B cell (primary cell): ENCODE measurements at regions not wholly inside any gene's neighbourhood (a gene's known extent, or its start where the extent isn't known, plus 50 kb on each side); places are given as distances from the start of the nearest gene placed in this dataset.

Source experiments
- ATAC-seq: fragments of 200-7000 bp; cut with Tn5 transposase; one replicate; pipeline ENCODE4 v1.10.0; 2021; ENCODE audit warnings: low read depth, mild to moderate bottlenecking, moderate number of reproducible peaks, moderate library complexity
- CTCF ChIA-PET: fragments of 350-600 bp; sonication (Branson Sonifier 250); formaldehyde crosslinking; loops from one replicate; lab custom pipeline; 2021; ENCODE audit warnings: antibody characterized with exemption, inconsistent platforms; lab: Charles Lee
- POLR2A ChIA-PET: fragments of 350-600 bp; sonication (Branson Sonifier 250); formaldehyde crosslinking; loops from one replicate; lab custom pipeline; 2021; ENCODE audit warnings: antibody characterized with exemption; lab: Charles Lee
- DNase-seq: peaks from one replicate; pipeline ENCODE4 v3.0.0; 2013
- H2AFZ ChIP-seq: 2 replicates; pipeline ENCODE4 v1.6.1; 2012; ENCODE audit warnings: mild to moderate bottlenecking, low read depth, low read length; ENCODE audit not compliant: insufficient read depth, poor library complexity, severe bottlenecking
- H3K27ac ChIP-seq, 2 donors: 1 replicate in 1 of 2; 2 replicates in 1 of 2; pipeline ENCODE4 v1.5.1; 2012 to 2013; ENCODE audit warnings: low read length in 2 of 2, mild to moderate bottlenecking in 2 of 2, moderate library complexity in 1 of 2
- H3K27me3 ChIP-seq, 4 experiments: fragments of 200-600 bp in 1 of 4; sonication (generic) in 1 of 4; replicated peaks in 1 of 4; 1 replicate in 2 of 4; 2 replicates in 2 of 4; pipeline versions ENCODE4 v1.6.1 to v1.7.0; 2013 to 2016; ENCODE audit warnings: low read length in 3 of 4, mild to moderate bottlenecking in 2 of 4, mixed read lengths in 1 of 4, moderate library complexity in 1 of 4; ENCODE audit not compliant: insufficient read depth in 4 of 4, control insufficient read depth in 3 of 4; ENCODE audit errors: control extremely low read depth in 1 of 4
- H3K36me3 ChIP-seq, 2 experiments: replicated peaks in 1 of 2; 1 replicate in 1 of 2; 2 replicates in 1 of 2; pipeline versions ENCODE4 v1.6.1 to v1.7.1; 2013; ENCODE audit warnings: low read length in 1 of 2; ENCODE audit not compliant: insufficient read depth in 2 of 2, control insufficient read depth in 1 of 2; ENCODE audit errors: control extremely low read depth in 1 of 2, extremely low read depth in 1 of 2
- H3K4me1 ChIP-seq, 2 donors: fragments of 200-600 bp in 1 of 2; sonication (generic) in 1 of 2; 1 replicate in 1 of 2; 2 replicates in 1 of 2; pipeline versions ENCODE4 v1.5.1 to v1.6.1; 2013 to 2017; ENCODE audit warnings: low read length in 2 of 2; ENCODE audit not compliant: control insufficient read depth in 2 of 2, insufficient read depth in 2 of 2
- H3K4me2 ChIP-seq: replicated peaks from 2 replicates; pipeline ENCODE3; 2012; ENCODE audit warnings: mild to moderate bottlenecking, low read depth, low read length; ENCODE audit not compliant: poor library complexity, severe bottlenecking
- H3K4me3 ChIP-seq, 5 experiments: fragments of 200-600 bp in 1 of 5; sonication (generic) in 1 of 5; 1 replicate in 3 of 5; 2 replicates in 2 of 5; pipeline versions ENCODE4 v1.5.1 to v1.7.0; 2011 to 2016; ENCODE audit warnings: low read length in 4 of 5, mild to moderate bottlenecking in 4 of 5, low read depth in 2 of 5, control low read depth in 1 of 5, moderate library complexity in 1 of 5; ENCODE audit not compliant: insufficient read depth in 1 of 5; ENCODE audit errors: control extremely low read depth in 1 of 5, extremely low read depth in 1 of 5
- H3K79me2 ChIP-seq: fragments of 200-600 bp; sonication (generic); one replicate; pipeline ENCODE4 v1.6.0; 2016; ENCODE audit warnings: low read length; ENCODE audit not compliant: control insufficient read depth, insufficient read depth
- H3K9ac ChIP-seq: fragments of 200-600 bp; sonication (generic); 2 replicates; pipeline ENCODE4 v1.6.1; 2017; ENCODE audit warnings: mild to moderate bottlenecking, low read length, moderate library complexity
- H3K9me3 ChIP-seq, 3 donors: one replicate each; pipeline versions ENCODE4 v1.6.1 to v1.7.1; 2013; ENCODE audit warnings: low read length in 2 of 3; ENCODE audit not compliant: control insufficient read depth in 2 of 3, insufficient read depth in 1 of 3; ENCODE audit errors: control extremely low read depth in 1 of 3
- H4K20me1 ChIP-seq: 2 replicates; pipeline ENCODE4 v1.6.0; 2012; ENCODE audit warnings: mild to moderate bottlenecking, low read length; ENCODE audit not compliant: insufficient read depth, control insufficient read depth, poor library complexity, severe bottlenecking
- H3K27ac Mint-ChIP-seq: one replicate; pipeline ENCODE4 v1.8.0; 2021; ENCODE audit warnings: mixed read lengths
- H3K27me3 Mint-ChIP-seq: one replicate; pipeline ENCODE4 v1.8.0; 2021; ENCODE audit warnings: mixed read lengths
- H3K4me1 Mint-ChIP-seq: one replicate; pipeline ENCODE4 v1.8.0; 2021; ENCODE audit warnings: mixed read lengths
- H3K4me3 Mint-ChIP-seq: one replicate; pipeline ENCODE4 v1.8.0; 2021; ENCODE audit warnings: mixed read lengths
- H3K9me3 Mint-ChIP-seq: one replicate; pipeline ENCODE4 v1.8.0; 2022; ENCODE audit warnings: mixed read lengths; ENCODE audit not compliant: insufficient read depth
- CTCF ChIP-seq: fragments of 200-600 bp; IDR thresholded peaks from one replicate; pipeline ENCODE4 v1.8.0; 2022; ENCODE audit warnings: antibody characterized with exemption, mild to moderate bottlenecking
- EZH2 ChIP-seq: IDR thresholded peaks from 2 replicates; pipeline ENCODE4 v1.6.1; 2012; ENCODE audit warnings: borderline replicate concordance, low read depth, mild to moderate bottlenecking, moderate library complexity, low read length; ENCODE audit not compliant: insufficient read depth, poor library complexity, severe bottlenecking
- WGBS: methylation state at CpG from one replicate; pipeline ENCODE4 v1.1.5; 2013; ENCODE audit warnings: missing lambda C conversion rate; ENCODE audit not compliant: insufficient coverage; 5-methylcytosine and 5-hydroxymethylcytosine counted together
- intact Hi-C: fragments of 100-400 bp; cut with micrococcal nuclease; formaldehyde crosslinking; loops from one replicate; pipeline ENCODE4 v1.10.0; 2022

DNA sequence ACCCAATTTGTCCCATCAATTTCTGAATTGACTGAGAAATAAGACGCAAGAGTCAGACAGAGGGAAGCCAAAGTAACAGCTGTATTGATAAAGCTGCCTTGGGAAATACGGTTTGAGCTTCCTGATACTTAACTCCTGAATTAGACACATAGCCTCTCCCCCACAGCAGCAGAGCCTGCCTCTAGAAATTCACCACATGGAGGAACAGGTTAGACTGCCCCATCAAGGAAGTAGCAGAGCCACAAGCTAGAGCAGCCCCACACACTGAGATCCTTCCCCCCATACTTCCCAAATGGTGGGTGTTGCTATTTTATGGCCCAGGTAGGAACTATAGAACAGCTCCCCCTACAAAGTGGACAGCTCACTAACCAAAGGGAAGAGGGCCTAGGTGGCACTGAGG lies 220.0 kb downstream of the SMAD2 start:
- Histone ChIP-seq H3K27me3 (no peaks in the 10 kb centered on the region), H3K4me2 (no peak overlapping the region), H2AFZ (no peak overlapping the region), H3K36me3 (no peaks in the 10 kb centered on the region), H3K4me1 (peaks cover 0 to 3% of the 10 kb centered on the region in 2 donors), H3K4me3 (no peak overlapping the region), H3K79me2 (no peaks in the 10 kb centered on the region), H3K9ac (no peak overlapping the region), H4K20me1 (no peaks in the 10 kb centered on the region), H3K27ac (no peak overlapping the region), H3K9me3 (no peaks in the 10 kb centered on the region)
- H3K9me3 Mint-ChIP-seq, result no peaks in the 10 kb centered on the region
- TF ChIP-seq CTCF, result no peak
- TF ChIP-seq EZH2, result no peak
- 60% methylated on average over 1 of the region's 2 CpGs for WGBS
- intact Hi-C loops, result no loop called here
- H3K27me3 Mint-ChIP-seq, result no peaks in the 10 kb centered on the region
- no peak for ATAC-seq
- H3K4me3 Mint-ChIP-seq, result no peak overlapping the region
- no peak for DNase-seq
- POLR2A ChIA-PET, result no interaction called here
- CTCF ChIA-PET, result no interaction called here
- H3K4me1 Mint-ChIP-seq, result peaks cover 7% of the 10 kb centered on the region
- no peak overlapping the region for H3K27ac Mint-ChIP-seq

- Histone ChIP-seq H3K4me3 (no peak overlapping the region), H4K20me1 (no peaks in the 10 kb centered on the region), H3K4me2 (no peak overlapping the region), H3K9me3 (no peaks in the 10 kb centered on the region), H3K36me3 (no peaks in the 10 kb centered on the region), H3K79me2 (no peaks in the 10 kb centered on the region), H3K4me1 (peaks cover 0 to 3% of the 10 kb centered on the region in 2 donors), H3K27ac (no peak overlapping the region), H2AFZ (peak overlapping the region; percentile 33), H3K9ac (no peak overlapping the region), H3K27me3 (no peaks in the 10 kb centered on the region)
- Mint-ChIP-seq H3K9me3 (no peaks in the 10 kb centered on the region), H3K27me3 (no peaks in the 10 kb centered on the region), H3K27ac (no peak overlapping the region), H3K4me1 (peaks cover 7% of the 10 kb centered on the region), H3K4me3 (no peak overlapping the region)
- intact Hi-C loops, result no loop called here
- WGBS, result 33% methylated on average over 4 of the region's 4 CpGs
- CTCF ChIA-PET, result no interaction called here
- no peak for ATAC-seq
- TF ChIP-seq CTCF (no peak), EZH2 (no peak)
- POLR2A ChIA-PET, result no interaction called here
- DNase-seq, result no peak
These were observed 220.9 kb downstream of the SMAD2 start for GRCh38 chr18:47709556-47709955.
